ENCODE measurements at regions not wholly inside any gene's neighbourhood (a gene's known extent, or its start where the extent isn't known, plus 50 kb on each side); places are given as distances from the start of the nearest gene placed in this dataset.

DNA sequence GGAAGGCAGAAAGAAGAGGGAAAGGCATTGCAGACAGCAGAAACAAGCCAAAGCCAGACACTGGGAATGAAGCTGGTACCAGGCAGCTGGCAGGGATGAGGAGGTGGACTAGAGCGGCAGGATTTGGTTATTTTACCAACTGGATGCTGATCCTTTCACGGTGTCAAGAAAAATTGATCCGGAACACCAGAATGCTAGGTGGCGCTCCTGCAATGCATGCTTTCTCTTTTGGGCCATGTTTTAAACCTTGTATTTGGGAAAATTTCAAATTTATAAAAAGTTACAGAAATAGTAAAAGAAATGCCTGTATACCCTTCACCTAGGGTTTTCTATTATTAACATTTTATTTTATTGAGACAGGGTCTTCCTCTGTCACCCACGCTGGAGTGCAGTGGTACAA lies 224.7 kb downstream of the SOX9 start:
- Histone ChIP-seq H3K27me3 (ENCODE audit: control insufficient read depth, insufficient read depth, low read length) (no peaks in the 10 kb centered on the region), H3K27ac (ENCODE audit: insufficient read depth, low read length, poor library complexity, severe bottlenecking) (no peak overlapping the region), H3K4me1 (ENCODE audit: control insufficient read depth, insufficient read depth, low read length, poor library complexity, severe bottlenecking) (no peaks in the 10 kb centered on the region), H3K9me3 (ENCODE audit: control insufficient read depth in 2 of 2, low read length in 2 of 2) (no peaks in the 10 kb centered on the region), H3K4me3 (ENCODE audit: low read depth, low read length) (no peak overlapping the region), H3K36me3 (ENCODE audit: control insufficient read depth, insufficient read depth, low read length) (no peaks in the 10 kb centered on the region)
- ATAC-seq (ENCODE audit: low read depth in 2 of 2) (no peak), DNase-seq (no peak)
- Mint-ChIP-seq H3K9me3 (peaks cover 0 to 6% (median 0%) of the 10 kb centered on the region in 7 donors), H3K27me3 (no peaks in the 10 kb centered on the region), H3K4me1 (no peaks in the 10 kb centered on the region), H3K36me3 (no peaks in the 10 kb centered on the region), H3K27ac (peak overlapping the region in 1 of 3 donors; percentile 64), H3K4me3 (no peak overlapping the region)

DNA sequence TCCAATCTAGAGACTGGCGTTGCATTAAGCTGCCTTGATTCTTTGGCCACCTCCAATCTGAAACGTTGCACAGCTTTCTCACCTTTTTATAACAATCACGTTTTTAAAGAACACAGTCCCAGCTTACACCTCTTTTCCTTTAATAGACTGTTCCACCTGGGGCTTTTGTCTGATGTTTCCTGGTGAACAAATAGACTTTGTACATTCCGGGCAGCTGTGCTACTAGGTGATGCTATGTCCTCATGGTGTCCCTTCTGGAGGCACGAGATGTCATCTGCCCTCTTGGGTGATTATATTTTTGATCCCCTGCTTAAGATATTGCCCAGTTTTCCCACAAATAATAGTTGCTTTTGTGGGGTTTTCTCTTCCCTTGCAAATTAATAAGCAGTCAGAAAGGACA lies 225.5 kb downstream of the SOX9 start:
- no peaks in the 10 kb centered on the region for H3K9me3 ChIP-seq (ENCODE audit: control insufficient read depth in 2 of 2, low read length in 2 of 2)
- H3K4me3 Mint-ChIP-seq: no peak overlapping the region
- no peaks in the 10 kb centered on the region for H3K27me3 Mint-ChIP-seq
- H3K36me3 ChIP-seq (ENCODE audit: control insufficient read depth, insufficient read depth, low read length): no peaks in the 10 kb centered on the region
- no peaks in the 10 kb centered on the region for H3K27me3 ChIP-seq (ENCODE audit: control insufficient read depth, insufficient read depth, low read length)
- no peak for DNase-seq
- H3K9me3 Mint-ChIP-seq: peaks cover 0 to 6% (median 0%) of the 10 kb centered on the region in 7 donors
- no peak for ATAC-seq (ENCODE audit: low read depth in 2 of 2)
- no peaks in the 10 kb centered on the region for H3K4me1 ChIP-seq (ENCODE audit: control insufficient read depth, insufficient read depth, low read length, poor library complexity, severe bottlenecking)
- H3K4me3 ChIP-seq (ENCODE audit: low read depth, low read length): no peak overlapping the region
- no peak overlapping the region for H3K27ac Mint-ChIP-seq
- H3K27ac ChIP-seq (ENCODE audit: insufficient read depth, low read length, poor library complexity, severe bottlenecking): no peak overlapping the region
- H3K36me3 Mint-ChIP-seq: no peaks in the 10 kb centered on the region
- no peaks in the 10 kb centered on the region for H3K4me1 Mint-ChIP-seq

DNA sequence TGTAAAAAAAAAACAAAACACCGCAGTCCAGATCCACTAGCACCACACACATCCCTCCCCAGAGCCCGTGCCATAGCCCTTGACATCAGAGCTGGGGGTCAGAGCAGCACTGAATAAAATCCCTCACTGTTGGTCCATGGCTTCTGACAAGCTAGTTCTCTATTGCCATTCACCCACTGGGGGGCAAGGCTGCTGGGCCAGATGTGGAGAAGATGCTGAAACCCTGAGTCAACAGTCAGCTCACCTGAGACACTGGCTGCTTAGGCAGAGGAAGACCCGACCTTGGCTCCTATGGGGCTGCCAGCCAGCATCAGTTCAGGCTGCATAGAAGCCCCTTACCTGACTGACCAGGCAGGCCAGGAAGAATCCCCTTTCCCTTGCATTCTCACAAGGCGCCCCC lies 228.2 kb downstream of the SOX9 start:
- Histone ChIP-seq H3K27ac (ENCODE audit: insufficient read depth, low read length, poor library complexity, severe bottlenecking) (no peak overlapping the region), H3K4me1 (ENCODE audit: control insufficient read depth, insufficient read depth, low read length, poor library complexity, severe bottlenecking) (no peaks in the 10 kb centered on the region), H3K4me3 (ENCODE audit: low read depth, low read length) (no peak overlapping the region), H3K27me3 (ENCODE audit: control insufficient read depth, insufficient read depth, low read length) (no peaks in the 10 kb centered on the region), H3K9me3 (ENCODE audit: control insufficient read depth in 2 of 2, low read length in 2 of 2) (no peaks in the 10 kb centered on the region), H3K36me3 (ENCODE audit: control insufficient read depth, insufficient read depth, low read length) (no peaks in the 10 kb centered on the region)
- Mint-ChIP-seq H3K27ac (no peak overlapping the region), H3K27me3 (peaks cover 4% of the 10 kb centered on the region), H3K36me3 (no peaks in the 10 kb centered on the region), H3K9me3 (peaks cover 0 to 4% (median 0%) of the 10 kb centered on the region in 7 donors), H3K4me1 (no peaks in the 10 kb centered on the region), H3K4me3 (no peak overlapping the region)
- ATAC-seq (ENCODE audit: low read depth in 2 of 2) (no peak), DNase-seq (no peak)

DNA sequence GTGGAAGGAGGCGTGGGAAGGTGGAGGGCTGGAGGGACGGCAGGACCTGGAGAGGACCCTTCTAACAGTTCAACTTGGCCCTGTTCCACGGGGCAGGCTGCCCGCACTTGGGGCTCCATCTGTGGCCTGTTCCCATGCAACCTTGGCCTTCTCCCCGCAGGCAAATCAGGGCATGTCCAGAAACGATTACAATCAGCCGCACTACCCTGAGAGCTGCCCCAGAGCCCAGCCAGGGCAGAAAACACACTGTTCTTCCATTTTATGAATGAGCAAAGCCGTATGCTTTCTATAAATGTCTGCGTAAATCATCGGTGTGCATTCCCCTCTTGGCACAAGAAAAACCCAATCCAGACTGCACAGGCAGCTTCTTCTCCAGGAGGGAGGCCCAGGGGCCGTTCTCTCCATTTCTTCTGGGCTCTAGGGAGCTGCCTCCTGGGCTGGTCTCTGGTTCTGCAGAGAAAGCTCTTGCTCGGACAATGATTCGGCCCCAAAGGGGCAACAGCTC lies 228.7 kb downstream of the SOX9 start:
- Mint-ChIP-seq H3K36me3 (no peaks in the 10 kb centered on the region), H3K9me3 (peaks cover 0 to 3% (median 0%) of the 10 kb centered on the region in 7 donors), H3K27me3 (peaks cover 4% of the 10 kb centered on the region), H3K4me1 (no peaks in the 10 kb centered on the region), H3K4me3 (no peak overlapping the region), H3K27ac (no peak overlapping the region)
- ATAC-seq (ENCODE audit: low read depth in 2 of 2) (no peak), DNase-seq (no peak)
- H3K36me3 ChIP-seq (ENCODE audit: control insufficient read depth, insufficient read depth, low read length): no peaks in the 10 kb centered on the region
- H3K4me3 ChIP-seq (ENCODE audit: low read depth, low read length): no peak overlapping the region
- H3K27ac ChIP-seq (ENCODE audit: insufficient read depth, low read length, poor library complexity, severe bottlenecking): no peak overlapping the region
- no peaks in the 10 kb centered on the region for H3K27me3 ChIP-seq (ENCODE audit: control insufficient read depth, insufficient read depth, low read length)
- H3K4me1 ChIP-seq (ENCODE audit: control insufficient read depth, insufficient read depth, low read length, poor library complexity, severe bottlenecking): no peaks in the 10 kb centered on the region
- no peaks in the 10 kb centered on the region for H3K9me3 ChIP-seq (ENCODE audit: control insufficient read depth in 2 of 2, low read length in 2 of 2)

DNA sequence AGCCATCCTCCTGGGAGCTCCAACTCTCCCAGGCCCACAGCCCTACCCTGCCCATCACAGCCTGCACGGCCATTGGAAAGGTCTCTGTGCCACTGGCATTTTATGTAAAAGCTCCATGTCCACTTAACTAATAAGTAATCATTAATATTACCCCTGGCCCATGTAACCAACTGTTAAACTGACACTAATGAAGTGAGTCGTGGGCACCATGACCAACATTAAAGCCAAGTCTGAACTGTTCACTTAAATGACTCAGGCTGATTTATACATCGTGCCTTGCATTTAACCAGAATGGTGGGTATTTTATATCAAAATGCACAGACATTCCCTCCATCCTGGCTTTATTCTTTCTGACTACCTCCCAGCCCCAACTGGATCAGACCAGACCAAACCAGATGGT lies 229.3 kb downstream of the SOX9 start:
- Mint-ChIP-seq H3K27ac (no peak overlapping the region), H3K27me3 (peaks cover 4% of the 10 kb centered on the region), H3K36me3 (no peaks in the 10 kb centered on the region), H3K9me3 (peaks cover 0 to 3% (median 0%) of the 10 kb centered on the region in 7 donors), H3K4me3 (no peak overlapping the region), H3K4me1 (no peaks in the 10 kb centered on the region)
- ATAC-seq (ENCODE audit: low read depth in 2 of 2) (no peak), DNase-seq (no peak)
- H3K36me3 ChIP-seq (ENCODE audit: control insufficient read depth, insufficient read depth, low read length): no peaks in the 10 kb centered on the region
- H3K4me3 ChIP-seq (ENCODE audit: low read depth, low read length): no peak overlapping the region
- H3K4me1 ChIP-seq (ENCODE audit: control insufficient read depth, insufficient read depth, low read length, poor library complexity, severe bottlenecking): no peaks in the 10 kb centered on the region
- no peaks in the 10 kb centered on the region for H3K27me3 ChIP-seq (ENCODE audit: control insufficient read depth, insufficient read depth, low read length)
- H3K27ac ChIP-seq (ENCODE audit: insufficient read depth, low read length, poor library complexity, severe bottlenecking): no peak overlapping the region
- no peaks in the 10 kb centered on the region for H3K9me3 ChIP-seq (ENCODE audit: control insufficient read depth in 2 of 2, low read length in 2 of 2)

DNA sequence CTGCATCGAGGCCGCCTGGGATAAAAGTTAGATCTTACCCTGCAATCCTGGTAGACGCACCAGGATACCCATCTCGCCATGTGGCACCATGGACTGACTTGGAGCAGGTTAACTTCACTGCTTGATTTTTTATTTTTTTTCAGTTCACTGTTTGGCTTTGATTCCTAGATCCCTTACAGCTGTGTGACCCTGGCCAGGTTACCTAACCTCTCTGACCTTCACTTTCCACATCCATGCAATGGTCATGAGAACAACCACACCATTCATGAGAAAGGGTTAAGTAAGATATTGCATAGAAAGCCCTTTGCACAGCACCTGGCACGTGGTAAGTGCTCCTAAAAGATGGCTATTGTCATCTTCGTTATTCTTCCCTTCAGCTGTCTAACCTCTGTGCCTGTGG lies 230.5 kb downstream of the SOX9 start:
- Histone ChIP-seq H3K4me1 (ENCODE audit: control insufficient read depth, insufficient read depth, low read length, poor library complexity, severe bottlenecking) (no peaks in the 10 kb centered on the region), H3K27me3 (ENCODE audit: control insufficient read depth, insufficient read depth, low read length) (no peaks in the 10 kb centered on the region), H3K4me3 (ENCODE audit: low read depth, low read length) (no peak overlapping the region), H3K36me3 (ENCODE audit: control insufficient read depth, insufficient read depth, low read length) (no peaks in the 10 kb centered on the region), H3K9me3 (ENCODE audit: control insufficient read depth in 2 of 2, low read length in 2 of 2) (no peaks in the 10 kb centered on the region), H3K27ac (ENCODE audit: insufficient read depth, low read length, poor library complexity, severe bottlenecking) (no peak overlapping the region)
- Mint-ChIP-seq H3K9me3 (peaks cover 0 to 7% (median 3%) of the 10 kb centered on the region in 7 donors), H3K36me3 (no peaks in the 10 kb centered on the region), H3K4me3 (no peak overlapping the region), H3K27ac (no peak overlapping the region), H3K27me3 (peaks cover 4% of the 10 kb centered on the region), H3K4me1 (no peaks in the 10 kb centered on the region)
- no peak for DNase-seq
- no peak for ATAC-seq (ENCODE audit: low read depth in 2 of 2)

DNA sequence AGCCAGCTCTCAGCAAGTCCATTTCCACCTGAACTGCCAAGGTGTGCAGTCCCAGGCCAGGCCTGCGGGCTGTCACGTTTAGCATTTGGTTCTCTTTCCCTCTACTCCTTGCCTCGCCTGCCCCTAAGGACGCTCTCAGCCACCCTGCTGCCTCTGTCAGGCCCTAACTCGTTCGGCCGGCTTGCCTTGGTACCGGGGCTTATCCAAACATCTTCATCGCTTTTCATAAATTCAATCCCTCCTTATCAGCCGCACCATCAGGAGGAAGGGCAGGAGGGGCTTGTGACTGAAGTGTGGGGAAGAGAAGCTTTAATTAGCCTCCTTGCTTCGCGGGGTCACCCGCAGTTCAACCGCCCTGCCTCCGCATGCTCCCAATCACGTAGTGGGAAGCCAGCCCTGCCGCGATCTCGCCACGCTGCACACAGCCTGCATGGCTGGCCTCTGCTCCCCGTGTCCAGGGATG lies 231.1 kb downstream of the SOX9 start:
- no peak overlapping the region for H3K4me3 ChIP-seq (ENCODE audit: low read depth, low read length)

DNA sequence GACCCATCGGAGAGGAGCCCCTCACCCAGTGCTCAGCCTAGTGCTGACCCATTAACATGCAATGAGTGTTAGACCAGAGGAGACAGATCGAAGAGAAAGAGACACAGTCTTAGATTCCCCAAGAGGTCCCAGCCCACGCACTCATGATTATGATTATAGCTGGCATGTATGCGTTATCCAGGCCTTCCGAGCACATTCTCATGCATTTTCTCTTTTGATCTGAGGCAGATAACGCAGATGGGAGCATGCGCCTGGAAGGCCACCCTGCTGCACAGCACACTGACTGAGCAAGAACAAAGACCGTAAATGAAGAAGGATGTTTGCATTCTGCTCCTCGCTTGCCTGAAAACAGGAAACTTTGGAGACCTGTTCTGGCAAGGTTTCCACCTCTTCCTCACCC lies 232.7 kb downstream of the SOX9 start:
- H3K36me3 ChIP-seq (ENCODE audit: control insufficient read depth, insufficient read depth, low read length): no peaks in the 10 kb centered on the region
- no peak overlapping the region for H3K4me3 ChIP-seq (ENCODE audit: low read depth, low read length)
- H3K9me3 ChIP-seq (ENCODE audit: control insufficient read depth in 2 of 2, low read length in 2 of 2): no peaks in the 10 kb centered on the region
- no peak for DNase-seq
- Mint-ChIP-seq H3K27me3 (peaks cover 4% of the 10 kb centered on the region), H3K4me1 (no peaks in the 10 kb centered on the region), H3K9me3 (peaks cover 0 to 7% (median 3%) of the 10 kb centered on the region in 7 donors), H3K36me3 (no peaks in the 10 kb centered on the region), H3K4me3 (no peak overlapping the region), H3K27ac (no peak overlapping the region)
- H3K4me1 ChIP-seq (ENCODE audit: control insufficient read depth, insufficient read depth, low read length, poor library complexity, severe bottlenecking): no peaks in the 10 kb centered on the region
- H3K27ac ChIP-seq (ENCODE audit: insufficient read depth, low read length, poor library complexity, severe bottlenecking): no peak overlapping the region
- no peaks in the 10 kb centered on the region for H3K27me3 ChIP-seq (ENCODE audit: control insufficient read depth, insufficient read depth, low read length)
- ATAC-seq (ENCODE audit: low read depth in 2 of 2): no peak

More for the DNA sequence above, 231.1 kb downstream of the SOX9 start:
- no peak overlapping the region for H3K27ac Mint-ChIP-seq
- H3K9me3 Mint-ChIP-seq: peaks cover 0 to 7% (median 3%) of the 10 kb centered on the region in 7 donors
- peaks cover 4% of the 10 kb centered on the region for H3K27me3 Mint-ChIP-seq
- DNase-seq (no peak), ATAC-seq (ENCODE audit: low read depth in 2 of 2) (no peak)
- Histone ChIP-seq H3K36me3 (ENCODE audit: control insufficient read depth, insufficient read depth, low read length) (no peaks in the 10 kb centered on the region), H3K9me3 (ENCODE audit: control insufficient read depth in 2 of 2, low read length in 2 of 2) (no peaks in the 10 kb centered on the region), H3K27ac (ENCODE audit: insufficient read depth, low read length, poor library complexity, severe bottlenecking) (no peak overlapping the region), H3K4me1 (ENCODE audit: control insufficient read depth, insufficient read depth, low read length, poor library complexity, severe bottlenecking) (no peaks in the 10 kb centered on the region), H3K27me3 (ENCODE audit: control insufficient read depth, insufficient read depth, low read length) (no peaks in the 10 kb centered on the region)
- H3K4me1 Mint-ChIP-seq: no peaks in the 10 kb centered on the region
- H3K4me3 Mint-ChIP-seq: no peak overlapping the region
- no peaks in the 10 kb centered on the region for H3K36me3 Mint-ChIP-seq

Measured in CD4-positive, CD25-positive, alpha-beta regulatory T cell (primary cell).